ENCODE measurements at regions not wholly inside any gene's neighbourhood (a gene's known extent, or its start where the extent isn't known, plus 50 kb on each side); places are given as distances from the start of the nearest gene placed in this dataset.

- DNase-seq = no peak
These were observed 117.7 kb downstream of the GAS1 start for GRCh38 chr9:86829496-86830046.

- peak; percentile 0 for DNase-seq
These were observed 118.7 kb downstream of the GAS1 start for GRCh38 chr9:86828631-86829030.

- DNase-seq = no peak
These were observed 119.4 kb downstream of the GAS1 start for GRCh38 chr9:86827893-86828292.

- DNase-seq = no peak
These were observed 122.0 kb downstream of the GAS1 start for GRCh38 chr9:86825299-86825698.

GRCh38 chr9:86822006-86822801 lies 125.1 kb downstream of the GAS1 start:
- no peak for DNase-seq

- DNase-seq = no peak
These were observed 126.1 kb downstream of the GAS1 start for GRCh38 chr9:86821006-86821845.

GRCh38 chr9:86819552-86819951 lies 127.8 kb downstream of the GAS1 start:
- DNase-seq = no peak

GRCh38 chr9:86818636-86819035 lies 128.7 kb downstream of the GAS1 start:
- DNase-seq = no peak

- DNase-seq = no peak
These were observed 130.4 kb downstream of the GAS1 start for GRCh38 chr9:86816868-86817267.

GRCh38 chr9:86816366-86816765 lies 130.9 kb downstream of the GAS1 start:
- DNase-seq = no peak

- no peak for DNase-seq
These were observed 134.7 kb downstream of the GAS1 start for GRCh38 chr9:86812616-86813015.

- DNase-seq = no peak
These were observed 137.4 kb downstream of the GAS1 start for GRCh38 chr9:86809759-86810367.

GRCh38 chr9:86809151-86809550 lies 138.2 kb downstream of the GAS1 start:
- DNase-seq = no peak

GRCh38 chr9:86807367-86807976 lies 139.8 kb downstream of the GAS1 start:
- no peak for DNase-seq

- DNase-seq = no peak
These were observed 143.3 kb downstream of the GAS1 start for GRCh38 chr9:86804011-86804410.

GRCh38 chr9:86802900-86803673 lies 144.2 kb downstream of the GAS1 start:
- no peak for DNase-seq

GRCh38 chr9:86801246-86801645 lies 146.1 kb downstream of the GAS1 start:
- no peak for DNase-seq

GRCh38 chr9:86800681-86801080 lies 146.6 kb downstream of the GAS1 start:
- DNase-seq = no peak

GRCh38 chr9:86798966-86799365 lies 148.3 kb downstream of the GAS1 start:
- DNase-seq = no peak

GRCh38 chr9:86796666-86797065 lies 150.6 kb downstream of the GAS1 start:
- DNase-seq = no peak

GRCh38 chr9:86795823-86796553 lies 151.3 kb downstream of the GAS1 start:
- DNase-seq = no peak
